Activated CD4-positive, alpha-beta T cell treated with anti-CD3 and anti-CD28 coated beads, Interleukin-2, amount 10 ng/mL, durations not matched to agents 24 days and 14 days (primary cell): ENCODE measurements at regions not wholly inside any gene's neighbourhood (a gene's known extent, or its start where the extent isn't known, plus 50 kb on each side); places are given as distances from the start of the nearest gene placed in this dataset.
"Not testable (repeated sequence)": the region's sequence is repeated elsewhere in the genome, so short reads cannot be mapped to it uniquely, and the experiment has no call there.

Source experiments
- DNase-seq: peaks from one replicate; pipeline ENCODE4 v3.0.0; 2022
- H3K27ac Mint-ChIP-seq: one replicate; pipeline ENCODE4 v1.8.0; 2022; ENCODE audit warnings: mild to moderate bottlenecking, mixed read lengths
- H3K27me3 Mint-ChIP-seq: one replicate; pipeline ENCODE4 v1.8.0; 2022; ENCODE audit warnings: mixed read lengths
- H3K36me3 Mint-ChIP-seq: one replicate; pipeline ENCODE4 v1.8.0; 2022; ENCODE audit warnings: low read depth, mild to moderate bottlenecking, mixed read lengths
- H3K4me1 Mint-ChIP-seq: one replicate; pipeline ENCODE4 v1.8.0; 2021; ENCODE audit warnings: mixed read lengths
- H3K4me3 Mint-ChIP-seq: one replicate; pipeline ENCODE4 v1.8.0; 2022; ENCODE audit warnings: mild to moderate bottlenecking, moderate library complexity, mixed read lengths
- H3K9me3 Mint-ChIP-seq: one replicate; pipeline ENCODE4 v1.8.0; 2021; ENCODE audit warnings: mixed read lengths
- intact Hi-C: fragments of 100-400 bp; cut with micrococcal nuclease; formaldehyde crosslinking; loops from one replicate; pipeline ENCODE4 v1.15.1; 2023

- Mint-ChIP-seq H3K4me3 (no peak overlapping the region), H3K27ac (no peak overlapping the region), H3K9me3 (no peaks in the 10 kb centered on the region), H3K36me3 (no peaks in the 10 kb centered on the region), H3K27me3 (no peaks in the 10 kb centered on the region), H3K4me1 (no peaks in the 10 kb centered on the region)
- intact Hi-C loops = no loop called here
- DNase-seq = no peak
Measured at GRCh38 chr10:125548356-125548755, 134.6 kb downstream of the TEX36 start.

GRCh38 chr10:125547010-125547650 lies 135.8 kb downstream of the TEX36 start:
- Mint-ChIP-seq H3K36me3 (no peaks in the 10 kb centered on the region), H3K9me3 (no peaks in the 10 kb centered on the region), H3K4me3 (no peak overlapping the region), H3K27ac (no peak overlapping the region), H3K4me1 (no peaks in the 10 kb centered on the region), H3K27me3 (no peaks in the 10 kb centered on the region)
- DNase-seq = no peak
- intact Hi-C loops = no loop called here

GRCh38 chr10:125543796-125544195 lies 139.2 kb downstream of the TEX36 start:
- Mint-ChIP-seq H3K9me3 (no peaks in the 10 kb centered on the region), H3K27me3 (no peaks in the 10 kb centered on the region), H3K36me3 (no peaks in the 10 kb centered on the region), H3K4me3 (no peak overlapping the region), H3K4me1 (no peaks in the 10 kb centered on the region), H3K27ac (no peak overlapping the region)
- no peak for DNase-seq
- intact Hi-C loops = no loop called here

- intact Hi-C loops = no loop called here
- H3K27me3 Mint-ChIP-seq = no peaks in the 10 kb centered on the region
- no peak for DNase-seq
- H3K36me3 Mint-ChIP-seq = no peaks in the 10 kb centered on the region
- no peaks in the 10 kb centered on the region for H3K9me3 Mint-ChIP-seq
- H3K4me1 Mint-ChIP-seq = no peaks in the 10 kb centered on the region
- H3K27ac Mint-ChIP-seq = no peak overlapping the region
- H3K4me3 Mint-ChIP-seq = no peak overlapping the region
Measured at GRCh38 chr10:125538947-125539731, 143.8 kb downstream of the TEX36 start.

- no peaks in the 10 kb centered on the region for H3K4me1 Mint-ChIP-seq
- no peak overlapping the region for H3K4me3 Mint-ChIP-seq
- no peaks in the 10 kb centered on the region for H3K36me3 Mint-ChIP-seq
- H3K27ac Mint-ChIP-seq = no peak overlapping the region
- H3K27me3 Mint-ChIP-seq = no peaks in the 10 kb centered on the region
- DNase-seq = no peak
- H3K9me3 Mint-ChIP-seq = no peaks in the 10 kb centered on the region
- intact Hi-C loops = no loop called here
Measured at GRCh38 chr10:125536236-125536635, 146.7 kb downstream of the TEX36 start.

- intact Hi-C loops = no loop called here
- H3K36me3 Mint-ChIP-seq = no peaks in the 10 kb centered on the region
- DNase-seq = no peak
- H3K9me3 Mint-ChIP-seq = no peaks in the 10 kb centered on the region
- H3K4me3 Mint-ChIP-seq = no peak overlapping the region
- H3K27ac Mint-ChIP-seq = no peak overlapping the region
- no peaks in the 10 kb centered on the region for H3K27me3 Mint-ChIP-seq
- H3K4me1 Mint-ChIP-seq = no peaks in the 10 kb centered on the region
Measured at GRCh38 chr10:125535559-125535958, 147.4 kb downstream of the TEX36 start.

- Mint-ChIP-seq H3K27ac (no peak overlapping the region), H3K36me3 (no peaks in the 10 kb centered on the region), H3K9me3 (no peaks in the 10 kb centered on the region), H3K4me3 (no peak overlapping the region), H3K27me3 (no peaks in the 10 kb centered on the region), H3K4me1 (no peaks in the 10 kb centered on the region)
- intact Hi-C loops = no loop called here
- no peak for DNase-seq
Measured at GRCh38 chr10:125534515-125534914, 148.4 kb downstream of the TEX36 start.

GRCh38 chr10:125533866-125534265 lies 149.1 kb downstream of the TEX36 start:
- Mint-ChIP-seq H3K4me3 (no peak overlapping the region), H3K36me3 (no peaks in the 10 kb centered on the region), H3K27ac (no peak overlapping the region), H3K9me3 (no peaks in the 10 kb centered on the region), H3K4me1 (no peaks in the 10 kb centered on the region), H3K27me3 (no peaks in the 10 kb centered on the region)
- intact Hi-C loops = no loop called here
- DNase-seq = no peak

GRCh38 chr10:125531465-125531864 lies 151.5 kb downstream of the TEX36 start:
- no peak for DNase-seq
- no peaks in the 10 kb centered on the region for H3K4me1 Mint-ChIP-seq
- no peaks in the 10 kb centered on the region for H3K27me3 Mint-ChIP-seq
- intact Hi-C loops = no loop called here
- H3K9me3 Mint-ChIP-seq = no peaks in the 10 kb centered on the region
- H3K27ac Mint-ChIP-seq = no peak overlapping the region
- H3K36me3 Mint-ChIP-seq = no peaks in the 10 kb centered on the region
- H3K4me3 Mint-ChIP-seq = no peak overlapping the region

GRCh38 chr10:125523347-125523746 lies 159.6 kb downstream of the TEX36 start:
- Mint-ChIP-seq H3K27me3 (no peaks in the 10 kb centered on the region), H3K27ac (no peak overlapping the region), H3K4me1 (no peaks in the 10 kb centered on the region), H3K9me3 (no peaks in the 10 kb centered on the region), H3K36me3 (no peaks in the 10 kb centered on the region), H3K4me3 (no peak overlapping the region)
- DNase-seq = no peak
- intact Hi-C loops = no loop called here

GRCh38 chr10:125521721-125522680 lies 161.0 kb downstream of the TEX36 start:
- Mint-ChIP-seq H3K4me3 (no peak overlapping the region), H3K36me3 (no peaks in the 10 kb centered on the region), H3K9me3 (no peaks in the 10 kb centered on the region), H3K27ac (no peak overlapping the region), H3K27me3 (no peaks in the 10 kb centered on the region), H3K4me1 (no peaks in the 10 kb centered on the region)
- DNase-seq = peak; percentile 63
- intact Hi-C loops = no loop called here

- no peak for DNase-seq
- no peaks in the 10 kb centered on the region for H3K27me3 Mint-ChIP-seq
- H3K36me3 Mint-ChIP-seq = no peaks in the 10 kb centered on the region
- H3K9me3 Mint-ChIP-seq = no peaks in the 10 kb centered on the region
- no peak overlapping the region for H3K27ac Mint-ChIP-seq
- no peaks in the 10 kb centered on the region for H3K4me1 Mint-ChIP-seq
- intact Hi-C loops = no loop called here
- no peak overlapping the region for H3K4me3 Mint-ChIP-seq
Measured at GRCh38 chr10:125520968-125521367, 162.0 kb downstream of the TEX36 start.

GRCh38 chr10:125518397-125518796 lies 164.6 kb downstream of the TEX36 start:
- H3K27ac Mint-ChIP-seq, H3K36me3 Mint-ChIP-seq, H3K9me3 Mint-ChIP-seq, H3K27me3 Mint-ChIP-seq, H3K4me1 Mint-ChIP-seq, intact Hi-C loops, H3K4me3 Mint-ChIP-seq, DNase-seq: not testable (repeated sequence)

GRCh38 chr10:125515571-125515970 lies 167.4 kb downstream of the TEX36 start:
- Mint-ChIP-seq H3K4me3 (no peak overlapping the region), H3K9me3 (no peaks in the 10 kb centered on the region), H3K4me1 (no peaks in the 10 kb centered on the region), H3K36me3 (no peaks in the 10 kb centered on the region), H3K27me3 (no peaks in the 10 kb centered on the region), H3K27ac (no peak overlapping the region)
- intact Hi-C loops = no loop called here
- no peak for DNase-seq
